ENCODE measurements at regions not wholly inside any gene's neighbourhood (a gene's known extent, or its start where the extent isn't known, plus 50 kb on each side); places are given as distances from the start of the nearest gene placed in this dataset.

DNA sequence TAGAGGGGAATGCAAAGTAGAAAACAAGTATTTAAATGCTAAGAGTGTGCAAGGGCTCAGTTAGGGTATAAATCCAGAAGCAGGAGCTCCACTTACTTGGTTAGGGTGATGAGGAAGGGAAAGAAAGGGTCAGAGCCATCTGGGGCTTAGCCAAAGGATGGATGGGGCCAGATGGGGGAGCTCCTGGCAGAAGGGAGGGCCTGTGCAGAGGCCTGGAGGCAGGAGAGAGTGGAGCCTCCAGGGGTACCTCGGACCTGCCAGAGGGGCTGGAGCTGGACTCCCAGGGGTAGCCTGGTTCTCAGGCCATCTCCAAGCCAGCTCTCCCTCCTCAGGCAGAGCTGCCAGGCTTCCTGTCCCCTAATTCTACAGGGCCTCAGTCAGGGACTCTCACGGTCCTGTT lies 506.3 kb downstream of the SHQ1 start:
- TF ChIP-seq, protein P1, sequence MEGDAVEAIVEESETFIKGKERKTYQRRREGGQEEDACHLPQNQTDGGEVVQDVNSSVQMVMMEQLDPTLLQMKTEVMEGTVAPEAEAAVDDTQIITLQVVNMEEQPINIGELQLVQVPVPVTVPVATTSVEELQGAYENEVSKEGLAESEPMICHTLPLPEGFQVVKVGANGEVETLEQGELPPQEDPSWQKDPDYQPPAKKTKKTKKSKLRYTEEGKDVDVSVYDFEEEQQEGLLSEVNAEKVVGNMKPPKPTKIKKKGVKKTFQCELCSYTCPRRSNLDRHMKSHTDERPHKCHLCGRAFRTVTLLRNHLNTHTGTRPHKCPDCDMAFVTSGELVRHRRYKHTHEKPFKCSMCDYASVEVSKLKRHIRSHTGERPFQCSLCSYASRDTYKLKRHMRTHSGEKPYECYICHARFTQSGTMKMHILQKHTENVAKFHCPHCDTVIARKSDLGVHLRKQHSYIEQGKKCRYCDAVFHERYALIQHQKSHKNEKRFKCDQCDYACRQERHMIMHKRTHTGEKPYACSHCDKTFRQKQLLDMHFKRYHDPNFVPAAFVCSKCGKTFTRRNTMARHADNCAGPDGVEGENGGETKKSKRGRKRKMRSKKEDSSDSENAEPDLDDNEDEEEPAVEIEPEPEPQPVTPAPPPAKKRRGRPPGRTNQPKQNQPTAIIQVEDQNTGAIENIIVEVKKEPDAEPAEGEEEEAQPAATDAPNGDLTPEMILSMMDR (IDR thresholded peaks at IDR 0.05), result no peak
- intact Hi-C loops (cut with DNase I; ENCODE audit: low total_unique reads), result no loop called here

DNA sequence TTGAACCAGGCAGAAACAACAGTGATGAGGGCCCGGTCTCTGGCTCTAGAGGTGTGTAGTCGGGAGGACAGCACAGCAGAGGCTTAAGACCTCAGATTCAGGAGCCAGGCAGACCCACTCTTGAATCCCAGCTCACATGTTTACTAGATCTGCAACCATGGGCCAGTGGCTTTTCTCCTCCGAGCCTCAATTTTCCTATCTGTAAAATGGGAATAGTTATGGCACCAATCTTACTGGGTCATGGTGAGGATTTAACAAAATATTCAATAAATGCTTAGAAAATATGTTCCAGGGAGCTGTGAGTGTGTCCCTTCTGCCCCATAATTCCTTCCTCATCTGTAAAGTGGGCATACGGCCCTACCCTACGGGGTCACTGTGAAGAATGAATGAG lies 506.9 kb downstream of the SHQ1 start:
- Histone ChIP-seq H3K9me3 (no peaks in the 10 kb centered on the region), H3K27me3 (no peaks in the 10 kb centered on the region), H3K4me3 (no peak overlapping the region), H3K36me3 (no peaks in the 10 kb centered on the region), H3K4me1 (peaks cover 0 to 22% (median 19%) of the 10 kb centered on the region in 4 donors), H3K27ac (no peak overlapping the region)
- no peak for DNase-seq
- intact Hi-C loops (cut with DNase I; ENCODE audit: low total_unique reads), result no loop called here
- TF ChIP-seq, protein P1 (IDR thresholded peaks at IDR 0.05), result no peak

More for the DNA sequence above, 506.3 kb downstream of the SHQ1 start:
- Histone ChIP-seq H3K36me3 (no peaks in the 10 kb centered on the region), H3K9me3 (no peaks in the 10 kb centered on the region), H3K27ac (no peak overlapping the region), H3K4me3 (no peak overlapping the region), H3K4me1 (peaks cover 0 to 20% (median 16%) of the 10 kb centered on the region in 4 donors), H3K27me3 (no peaks in the 10 kb centered on the region)
- DNase-seq, result peak in 1 of 2 donors; percentile 21

DNA sequence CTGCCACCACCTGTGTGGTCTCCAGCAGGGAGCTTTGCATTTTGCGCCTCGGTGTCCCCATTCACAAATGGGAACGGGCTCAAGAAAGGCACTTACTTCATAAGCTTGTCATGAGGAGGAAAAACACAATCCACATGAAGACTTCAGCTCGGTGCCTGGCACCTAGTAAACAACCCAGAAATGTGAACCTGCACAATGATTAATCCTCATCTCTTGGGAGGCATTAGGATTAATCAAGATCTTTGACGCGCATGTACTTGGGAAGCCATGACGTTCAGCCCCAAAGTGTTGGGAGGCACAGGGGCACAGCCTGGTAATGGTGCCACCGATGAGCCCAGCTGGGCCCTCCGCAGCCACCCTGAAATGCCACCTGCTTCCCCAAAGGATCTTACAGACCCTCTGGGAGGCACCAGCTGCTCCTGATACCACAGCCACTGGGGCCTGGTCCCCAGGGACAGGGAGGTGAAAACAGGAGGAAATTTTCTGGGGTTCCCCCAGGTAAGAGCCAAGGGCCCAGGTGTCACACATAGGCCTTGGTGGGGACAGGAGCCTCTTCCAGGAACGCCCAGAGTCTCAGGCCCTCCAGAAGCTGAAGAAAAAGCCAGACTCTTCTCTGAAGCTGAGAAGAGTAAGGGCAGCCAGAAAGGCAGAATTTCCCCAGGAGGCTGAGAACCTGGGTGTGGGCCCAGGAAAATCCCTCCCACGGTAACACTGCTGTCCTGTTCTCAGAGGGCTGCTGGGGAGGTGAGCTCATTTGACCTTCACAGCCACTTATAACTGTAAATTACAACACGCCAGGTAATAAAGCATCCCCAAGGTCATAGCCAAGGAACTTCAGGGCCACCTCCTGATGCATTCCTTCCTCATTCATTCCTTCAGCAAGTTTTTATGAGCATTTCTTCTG lies 507.5 kb downstream of the SHQ1 start:
- peaks cover 0 to 22% (median 20%) of the 10 kb centered on the region in 4 donors for H3K4me1 ChIP-seq
- no peaks in the 10 kb centered on the region for H3K9me3 ChIP-seq
- TF ChIP-seq, protein P1 (IDR thresholded peaks at IDR 0.05), result no peak
- no peaks in the 10 kb centered on the region for H3K27me3 ChIP-seq
- intact Hi-C loops (cut with DNase I; ENCODE audit: low total_unique reads), result no loop called here
- H3K27ac ChIP-seq, result no peak overlapping the region
- H3K4me3 ChIP-seq, result no peak overlapping the region
- peak in 1 of 2 donors; percentile 59 for DNase-seq
- H3K36me3 ChIP-seq, result no peaks in the 10 kb centered on the region

DNA sequence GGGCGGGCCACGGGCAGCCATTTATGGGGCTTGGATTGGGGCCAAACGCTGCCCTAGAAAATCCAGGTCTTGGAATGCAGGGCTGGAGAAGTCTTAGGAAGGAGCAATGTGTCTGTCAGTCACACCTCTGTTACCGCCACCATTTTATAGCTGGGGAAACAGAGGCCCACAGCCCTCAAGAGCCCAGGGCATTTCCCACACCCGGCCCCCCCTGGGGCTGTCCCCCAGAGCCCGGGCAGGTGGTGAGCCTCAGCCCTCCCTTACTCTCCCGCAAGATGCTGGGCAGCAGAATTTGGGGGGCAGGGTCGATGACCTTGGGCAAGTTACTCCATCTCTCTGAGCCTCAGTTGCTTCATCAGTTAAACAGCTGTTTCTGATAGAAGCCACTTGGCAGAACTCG lies 508.2 kb downstream of the SHQ1 start:
- DNase-seq, result peak in 1 of 2 donors; percentile 50
- H3K27me3 ChIP-seq, result no peaks in the 10 kb centered on the region
- no peak overlapping the region for H3K4me3 ChIP-seq
- no peaks in the 10 kb centered on the region for H3K9me3 ChIP-seq
- intact Hi-C loops (cut with DNase I; ENCODE audit: low total_unique reads), result no loop called here
- TF ChIP-seq, protein P1 (IDR thresholded peaks at IDR 0.05), result no peak
- H3K4me1 ChIP-seq, result peaks cover 0 to 22% (median 20%) of the 10 kb centered on the region in 4 donors
- H3K27ac ChIP-seq, result no peak overlapping the region
- no peaks in the 10 kb centered on the region for H3K36me3 ChIP-seq

DNA sequence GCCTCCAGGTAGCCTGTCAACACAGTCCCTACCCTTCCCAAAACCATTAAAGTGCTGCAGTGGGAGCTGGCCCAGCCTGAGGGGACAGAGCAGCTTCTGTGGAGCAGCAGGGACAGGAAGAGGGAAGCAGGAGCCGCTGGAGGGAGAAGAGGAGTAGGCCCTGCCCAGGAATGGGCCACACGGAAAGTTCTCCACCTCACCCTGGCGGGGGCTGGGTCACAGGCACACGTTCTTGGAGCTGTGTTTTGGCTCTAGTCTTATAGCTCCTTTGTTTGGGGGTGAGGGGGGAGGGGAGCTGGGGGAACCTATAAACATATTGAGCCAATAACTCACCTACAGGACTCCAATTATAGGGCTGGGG lies 508.6 kb downstream of the SHQ1 start:
- H3K27me3 ChIP-seq, result no peaks in the 10 kb centered on the region
- peaks cover 0 to 22% (median 20%) of the 10 kb centered on the region in 4 donors for H3K4me1 ChIP-seq
- intact Hi-C loops (cut with DNase I; ENCODE audit: low total_unique reads), result no loop called here
- H3K9me3 ChIP-seq, result no peaks in the 10 kb centered on the region
- no peak overlapping the region for H3K4me3 ChIP-seq
- no peak for DNase-seq
- H3K36me3 ChIP-seq, result no peaks in the 10 kb centered on the region
- TF ChIP-seq, protein P1 (IDR thresholded peaks at IDR 0.05), result no peak
- H3K27ac ChIP-seq, result no peak overlapping the region

All from tibial artery (tissue), 4 donors.